ENCODE measurements at regions not wholly inside any gene's neighbourhood (a gene's known extent, or its start where the extent isn't known, plus 50 kb on each side); places are given as distances from the start of the nearest gene placed in this dataset.

GRCh38 chr22:49408102-49408836 lies 419.4 kb downstream of the BRD1 start:
- TF ChIP-seq PBX3 (CRISPR knock-in tag; IDR thresholded peaks at IDR 0.05) (no peak), ZBTB11 (tag by site-specific recombination; conservative IDR thresholded peaks at IDR 0.05; ENCODE audit: low read depth) (no peak), ZNF121 (tag by site-specific recombination; IDR thresholded peaks at IDR 0.05) (no peak), CTCF (tag by site-specific recombination; IDR thresholded peaks at IDR 0.05) (no peak), ZNF704 (tag by site-specific recombination; IDR thresholded peaks at IDR 0.05) (no peak), ZNF514 (tag by site-specific recombination; IDR thresholded peaks at IDR 0.05) (no peak), YY1 (tag by site-specific recombination; IDR thresholded peaks at IDR 0.05) (no peak), ZNF398 (tag by site-specific recombination; IDR thresholded peaks at IDR 0.05) (no peak), MYNN (tag by site-specific recombination; IDR thresholded peaks at IDR 0.05; ENCODE audit: borderline replicate concordance) (no peak), ATF2 (tag by site-specific recombination; IDR thresholded peaks at IDR 0.05; ENCODE audit: low read depth) (no peak), ZNF610 (tag by site-specific recombination; IDR thresholded peaks at IDR 0.05; ENCODE audit: borderline replicate concordance) (no peak), EGR2 (tag by site-specific recombination; IDR thresholded peaks at IDR 0.05; ENCODE audit: low read depth) (no peak), ZNF146 (tag by site-specific recombination; IDR thresholded peaks at IDR 0.05) (no peak)
